ENCODE measurements at regions not wholly inside any gene's neighbourhood (a gene's known extent, or its start where the extent isn't known, plus 50 kb on each side); places are given as distances from the start of the nearest gene placed in this dataset.

- no peak for TF ChIP-seq GATA2 (IDR thresholded peaks at IDR 0.05; ENCODE audit: low read depth, low read length)
- TF ChIP-seq GATA3 (IDR thresholded peaks at IDR 0.05; ENCODE audit: low read depth, low read length), result no peak
These were observed 600.7 kb upstream of the SGCD start for GRCh38 chr5:155726267-155726666.

All from SH-SY5Y (cell line).